ENCODE measurements at regions not wholly inside any gene's neighbourhood (a gene's known extent, or its start where the extent isn't known, plus 50 kb on each side); places are given as distances from the start of the nearest gene placed in this dataset.

DNA sequence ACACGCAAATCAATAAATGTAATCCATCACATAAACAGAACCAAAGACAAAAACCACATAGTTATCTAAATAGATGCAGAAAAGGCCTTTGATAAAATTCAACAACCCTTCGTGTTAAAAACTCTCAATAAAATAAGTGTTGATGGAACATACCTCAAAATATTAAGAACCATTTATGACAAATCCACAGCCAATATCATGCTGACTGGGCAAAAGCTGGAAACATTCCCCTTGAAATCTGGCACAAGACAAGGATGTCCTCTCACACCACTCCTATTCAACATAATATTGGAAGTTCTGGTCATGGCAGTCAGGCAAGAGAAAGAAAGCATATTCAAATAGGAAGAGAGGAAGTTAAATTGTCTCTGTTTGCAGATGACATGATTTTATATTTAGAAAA lies 1946.3 kb upstream of the CDH9 start:
- TF ChIP-seq, protein P1, sequence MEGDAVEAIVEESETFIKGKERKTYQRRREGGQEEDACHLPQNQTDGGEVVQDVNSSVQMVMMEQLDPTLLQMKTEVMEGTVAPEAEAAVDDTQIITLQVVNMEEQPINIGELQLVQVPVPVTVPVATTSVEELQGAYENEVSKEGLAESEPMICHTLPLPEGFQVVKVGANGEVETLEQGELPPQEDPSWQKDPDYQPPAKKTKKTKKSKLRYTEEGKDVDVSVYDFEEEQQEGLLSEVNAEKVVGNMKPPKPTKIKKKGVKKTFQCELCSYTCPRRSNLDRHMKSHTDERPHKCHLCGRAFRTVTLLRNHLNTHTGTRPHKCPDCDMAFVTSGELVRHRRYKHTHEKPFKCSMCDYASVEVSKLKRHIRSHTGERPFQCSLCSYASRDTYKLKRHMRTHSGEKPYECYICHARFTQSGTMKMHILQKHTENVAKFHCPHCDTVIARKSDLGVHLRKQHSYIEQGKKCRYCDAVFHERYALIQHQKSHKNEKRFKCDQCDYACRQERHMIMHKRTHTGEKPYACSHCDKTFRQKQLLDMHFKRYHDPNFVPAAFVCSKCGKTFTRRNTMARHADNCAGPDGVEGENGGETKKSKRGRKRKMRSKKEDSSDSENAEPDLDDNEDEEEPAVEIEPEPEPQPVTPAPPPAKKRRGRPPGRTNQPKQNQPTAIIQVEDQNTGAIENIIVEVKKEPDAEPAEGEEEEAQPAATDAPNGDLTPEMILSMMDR (IDR thresholded peaks at IDR 0.05; ENCODE audit: borderline replicate concordance, extremely low read depth, low read length, poor library complexity, severe bottlenecking), result no peak
- no peak for TF ChIP-seq EZH2 (IDR thresholded peaks at IDR 0.05; ENCODE audit: borderline replicate concordance, low read depth, low read length, severe bottlenecking)

All from DND-41 (cell line).